Endothelial cell of umbilical vein (primary cell): ENCODE measurements at regions not wholly inside any gene's neighbourhood (a gene's known extent, or its start where the extent isn't known, plus 50 kb on each side); places are given as distances from the start of the nearest gene placed in this dataset.

Source experiments
- BruUV-seq: library from RNA; stranded (reverse); fragments of 400-500 nt; replicated peaks from 2 replicates; lab custom pipeline; 2021; lab: Mats Ljungman, UMichigan
- CTCF ChIA-PET: fragments of 300-600, 350-600 bp; sonication (Branson Sonifier 250); formaldehyde crosslinking; loops from one replicate; lab custom pipeline; 2021; ENCODE audit warnings: antibody characterized with exemption, inconsistent platforms; lab: Charles Lee
- POLR2A ChIA-PET: fragments of 300-600, 350-600 bp; sonication (Branson Sonifier 250); formaldehyde crosslinking; loops from one replicate; lab custom pipeline; 2021; ENCODE audit warnings: antibody characterized with exemption, inconsistent platforms; lab: Charles Lee
- DNase-seq: peaks from one replicate; pipeline ENCODE4 v3.0.0-alpha.2; 2011; ENCODE audit warnings: low read depth, low spot score
- FAIRE-seq: peaks from 2 replicates; lab custom pipeline; 2011; peaks lifted over from hg19 to GRCh38; lab: Jason Lieb, UNC
- H2AFZ ChIP-seq: 2 replicates; pipeline ENCODE4 v1.6.0; 2012; ENCODE audit warnings: low read depth, low read length, control low read depth, inconsistent platforms
- H3K27ac ChIP-seq: 2 replicates; pipeline ENCODE4 v1.5.1; 2011; ENCODE audit warnings: low read depth, mild to moderate bottlenecking, control low read depth, low read length, moderate library complexity; ENCODE audit not compliant: insufficient read depth
- H3K27me3 ChIP-seq, 2 experiments: 2 replicates each; pipeline versions ENCODE4 v1.6.0 to v1.6.1; 2011; ENCODE audit warnings: low read length in 2 of 2, mixed read lengths in 1 of 2; ENCODE audit not compliant: control insufficient read depth in 2 of 2, insufficient read depth in 2 of 2
- H3K36me3 ChIP-seq, 2 experiments: 2 replicates in 1 of 2; 3 replicates in 1 of 2; pipeline ENCODE4 v1.5.1; 2011; ENCODE audit warnings: low read length in 2 of 2, mild to moderate bottlenecking in 1 of 2, moderate library complexity in 1 of 2; ENCODE audit not compliant: control insufficient read depth in 2 of 2, insufficient read depth in 2 of 2; ENCODE audit errors: extremely low read depth in 1 of 2
- H3K4me1 ChIP-seq: 3 replicates; pipeline ENCODE4 v1.5.1; 2011; ENCODE audit warnings: mild to moderate bottlenecking, low read length; ENCODE audit not compliant: control insufficient read depth, insufficient read depth; ENCODE audit errors: extremely low read depth
- H3K4me2 ChIP-seq: 2 replicates; pipeline ENCODE4 v1.6.1; 2011; ENCODE audit warnings: low read length, control low read depth, mixed read lengths; ENCODE audit not compliant: insufficient read depth
- H3K4me3 ChIP-seq, 3 experiments: fragments of 200-600 bp in 1 of 3; sonication (generic), shearing (Covaris generic) in 1 of 3; replicated peaks in 1 of 3; 2 replicates each; pipeline ENCODE4 v1.5.1; 2011 to 2016; ENCODE audit warnings: control low read depth in 3 of 3, low read length in 3 of 3, mild to moderate bottlenecking in 2 of 3, inconsistent platforms in 1 of 3, low read depth in 1 of 3, moderate library complexity in 1 of 3; ENCODE audit not compliant: insufficient read depth in 1 of 3
- H3K79me2 ChIP-seq: 2 replicates; pipeline ENCODE4 v1.6.0; 2012; ENCODE audit warnings: low read length, inconsistent platforms; ENCODE audit not compliant: control insufficient read depth, insufficient read depth
- H3K9ac ChIP-seq: replicated peaks from 2 replicates; pipeline ENCODE3; 2011; ENCODE audit warnings: low read length, control low read depth; ENCODE audit not compliant: insufficient read depth; ENCODE audit errors: extremely low read depth
- H3K9me1 ChIP-seq: replicated peaks from 3 replicates; pipeline ENCODE4 v1.6.0; 2011; ENCODE audit warnings: mild to moderate bottlenecking, low read length; ENCODE audit not compliant: control insufficient read depth, insufficient read depth; ENCODE audit errors: extremely low read depth
- H3K9me3 ChIP-seq: replicated peaks from 2 replicates; pipeline ENCODE4 v1.5.1; 2012; ENCODE audit warnings: low read length, inconsistent platforms; ENCODE audit not compliant: control insufficient read depth, insufficient read depth
- H4K20me1 ChIP-seq: replicated peaks from 2 replicates; pipeline ENCODE3; 2011; ENCODE audit warnings: mild to moderate bottlenecking, low read length; ENCODE audit not compliant: control insufficient read depth, insufficient read depth; ENCODE audit errors: extremely low read depth
- CTCF ChIP-seq, 2 donors: IDR thresholded peaks; 1 replicate in 1 of 2; 2 replicates in 1 of 2; pipeline ENCODE4 v1.5.1; 2011; ENCODE audit warnings: low read length in 2 of 2, mild to moderate bottlenecking in 2 of 2, moderate library complexity in 2 of 2, control low read depth in 1 of 2, inconsistent platforms in 1 of 2, low read depth in 1 of 2; ENCODE audit not compliant: insufficient read depth in 1 of 2; ENCODE audit errors: extremely low read depth in 1 of 2
- FOS ChIP-seq: IDR thresholded peaks from 2 replicates; pipeline ENCODE4 v1.6.1; 2011; ENCODE audit warnings: mild to moderate bottlenecking, low read length, moderate library complexity, borderline replicate concordance; ENCODE audit not compliant: insufficient read depth
- GATA2 ChIP-seq: IDR thresholded peaks from 2 replicates; pipeline ENCODE4 v1.7.0; 2011; ENCODE audit warnings: low read depth, mild to moderate bottlenecking, moderate library complexity, mixed read lengths, low read length; ENCODE audit not compliant: insufficient read length, insufficient read depth
- JUN ChIP-seq: IDR thresholded peaks from 2 replicates; pipeline ENCODE4 v1.6.1; 2011; ENCODE audit warnings: borderline replicate concordance, low read depth; ENCODE audit not compliant: insufficient read length, insufficient read depth
- MAX ChIP-seq: IDR thresholded peaks from 2 replicates; pipeline ENCODE4 v1.6.1; 2011; ENCODE audit not compliant: insufficient read depth, insufficient read length
- MYC ChIP-seq: IDR thresholded peaks from one replicate; pipeline ENCODE4 v1.6.1; 2011; ENCODE audit warnings: mild to moderate bottlenecking, low read depth, low read length
- POLR2A ChIP-seq: IDR thresholded peaks from 2 replicates; pipeline ENCODE4 v1.6.1; 2012; ENCODE audit warnings: low read depth, mild to moderate bottlenecking, control low read depth, low read length
- POLR2AphosphoS5 ChIP-seq: IDR thresholded peaks from 2 replicates; pipeline ENCODE4 v1.6.1; 2012; ENCODE audit warnings: low read depth, mild to moderate bottlenecking, control low read depth, low read length, moderate library complexity; ENCODE audit not compliant: insufficient read depth
- dilution Hi-C: fragments of 300-500 bp; cut with MboI; formaldehyde crosslinking; loops from one replicate; pipeline ENCODE4 v1.15.0; 2019; ENCODE audit warnings: low sequenced_read_pairs; ENCODE audit not compliant: extremely low pct_ligation_motif_present
- intact Hi-C: fragments of 100-400 bp; cut with micrococcal nuclease; formaldehyde crosslinking; loops from one replicate; pipeline ENCODE4 v1.10.0; 2022

- Histone ChIP-seq H3K4me1 (no peaks in the 10 kb centered on the region), H3K9ac (no peak overlapping the region), H3K9me3 (no peaks in the 10 kb centered on the region), H2AFZ (no peak overlapping the region), H3K27ac (no peak overlapping the region), H3K4me2 (no peak overlapping the region), H3K27me3 (no peaks in the 10 kb centered on the region), H3K79me2 (no peaks in the 10 kb centered on the region), H3K36me3 (no peaks in the 10 kb centered on the region), H3K9me1 (no peaks in the 10 kb centered on the region), H3K4me3 (no peak overlapping the region), H4K20me1 (peaks cover 2% of the 10 kb centered on the region)
- TF ChIP-seq POLR2A (no peak), MAX (no peak), CTCF (IDR thresholded peaks at IDR 0.05; ENCODE audit: extremely low read depth in 1 of 2, insufficient read depth in 1 of 2, low read depth in 1 of 2, low read length in 2 of 2) (no peak), GATA2 (no peak)
- ChIA-PET CTCF (no interaction called here), POLR2A (no interaction called here)
- FAIRE-seq (no peak), DNase-seq (no peak)
- dilution Hi-C loops (no loop called here), intact Hi-C loops (no loop called here)
- BruUV-seq = no TSS peak
These were observed 153.4 kb upstream of the QRFPR start for GRCh38 chr4:121534187-121534586.

GRCh38 chr4:121526509-121526908 is 145.7 kb upstream of the QRFPR start:
- Histone ChIP-seq H3K27me3 (no peaks in the 10 kb centered on the region), H4K20me1 (no peaks in the 10 kb centered on the region), H3K4me2 (no peak overlapping the region), H3K27ac (no peak overlapping the region), H3K4me3 (no peak overlapping the region), H2AFZ (no peak overlapping the region), H3K9me3 (no peaks in the 10 kb centered on the region), H3K9me1 (no peaks in the 10 kb centered on the region), H3K4me1 (no peaks in the 10 kb centered on the region), H3K36me3 (no peaks in the 10 kb centered on the region), H3K9ac (no peak overlapping the region), H3K79me2 (no peaks in the 10 kb centered on the region)
- TF ChIP-seq POLR2A = no peak
- TF ChIP-seq MYC = no peak
- TF ChIP-seq GATA2 = no peak
- TF ChIP-seq MAX = no peak
- TF ChIP-seq JUN = no peak
- TF ChIP-seq POLR2AphosphoS5 = no peak
- no peak for TF ChIP-seq FOS
- no peak for TF ChIP-seq CTCF (IDR thresholded peaks at IDR 0.05; ENCODE audit: extremely low read depth in 1 of 2, insufficient read depth in 1 of 2, low read depth in 1 of 2, low read length in 2 of 2)
- intact Hi-C loops (no loop called here), dilution Hi-C loops (no loop called here)
- no peak for FAIRE-seq
- BruUV-seq = no TSS peak
- ChIA-PET CTCF (no interaction called here), POLR2A (no interaction called here)
- DNase-seq = no peak
